SU-DHL-6 (cell line): ENCODE measurements at regions not wholly inside any gene's neighbourhood (a gene's known extent, or its start where the extent isn't known, plus 50 kb on each side); places are given as distances from the start of the nearest gene placed in this dataset.

ENCODE experiments used
- H2AFZ ChIP-seq: fragments of 200-600 bp; sonication (generic); 2 replicates; pipeline ENCODE4 v1.6.1; 2014; ENCODE audit warnings: low read depth, mild to moderate bottlenecking, moderate library complexity, mixed read lengths, antibody characterized with exemption, low read length; ENCODE audit not compliant: severe bottlenecking
- H3F3A ChIP-seq: fragments of 200-600 bp; shearing (Covaris generic); 2 replicates; pipeline ENCODE4 v1.6.0; 2016; ENCODE audit warnings: antibody characterized with exemption, mild to moderate bottlenecking; ENCODE audit not compliant: insufficient read depth
- H3K27ac ChIP-seq: fragments of 200-600 bp; sonication (generic); 2 replicates; pipeline ENCODE4 v1.5.1; 2016; ENCODE audit warnings: low read depth, mild to moderate bottlenecking, low read length, moderate library complexity, mixed read lengths
- H3K27me3 ChIP-seq: fragments of 200-600 bp; sonication (generic), shearing (Covaris generic); 2 replicates; pipeline ENCODE4 v1.6.0; 2014; ENCODE audit warnings: mild to moderate bottlenecking, low read length
- H3K36me3 ChIP-seq: fragments of 200-600 bp; sonication (generic); 2 replicates; pipeline ENCODE4 v1.6.1; 2014; ENCODE audit warnings: mild to moderate bottlenecking, low read length, mixed read lengths
- H3K4me2 ChIP-seq: fragments of 300-600, 200-600 bp; shearing (Covaris generic), sonication (generic); 2 replicates; pipeline ENCODE4 v1.6.0; 2014; ENCODE audit warnings: low read length, low read depth, mild to moderate bottlenecking; ENCODE audit not compliant: poor library complexity, severe bottlenecking
- H3K4me3 ChIP-seq: fragments of 200-600 bp; sonication (generic); 2 replicates; pipeline ENCODE4 v1.5.1; 2014; ENCODE audit warnings: antibody characterized with exemption, low read length, mild to moderate bottlenecking, mixed read lengths; ENCODE audit not compliant: insufficient read depth, poor library complexity, severe bottlenecking
- H3K79me2 ChIP-seq: fragments of 200-600 bp; sonication (generic); 2 replicates; pipeline ENCODE4 v1.6.1; 2014; ENCODE audit warnings: mild to moderate bottlenecking, low read length, moderate library complexity; ENCODE audit not compliant: insufficient read depth
- H3K9ac ChIP-seq: fragments of 200-600 bp; sonication (generic); 2 replicates; pipeline ENCODE4 v1.7.0; 2014; ENCODE audit warnings: mild to moderate bottlenecking, low read length
- H3K9me2 ChIP-seq: fragments of 200-600 bp; sonication (generic); replicated peaks from 2 replicates; pipeline ENCODE4 v1.6.1; 2014; ENCODE audit warnings: low read length; ENCODE audit not compliant: insufficient read depth
- H3K9me3 ChIP-seq: fragments of 200-600 bp; sonication (generic); 2 replicates; pipeline ENCODE4 v1.6.1; 2014; ENCODE audit warnings: low read length, mixed read lengths; ENCODE audit not compliant: insufficient read depth
- H4K20me1 ChIP-seq: fragments of 200-600 bp; sonication (generic); 2 replicates; pipeline ENCODE4 v1.6.1; 2014; ENCODE audit warnings: low read depth, mild to moderate bottlenecking, antibody characterized with exemption, low read length, moderate library complexity, mixed read lengths
- CTCF ChIP-seq: fragments of 200-600 bp; sonication (generic); IDR thresholded peaks from one replicate; pipeline ENCODE4 v1.5.1; 2017; ENCODE audit warnings: antibody characterized with exemption, mild to moderate bottlenecking, low read length, moderate library complexity; ENCODE audit not compliant: insufficient read depth, poor library complexity, severe bottlenecking
- EZH2phosphoT487 ChIP-seq: fragments of 200-600 bp; sonication (generic), shearing (Covaris generic); conservative IDR thresholded peaks from 2 replicates; pipeline ENCODE4 v1.6.1; 2018; ENCODE audit warnings: mild to moderate bottlenecking, antibody characterized with exemption, low read length, moderate library complexity, mixed read lengths

- Histone ChIP-seq H3K9ac (no peak overlapping the region), H3K4me2 (no peak overlapping the region), H3K4me3 (no peak overlapping the region), H2AFZ (no peak overlapping the region), H3K9me3 (no peaks in the 10 kb centered on the region), H3F3A (no peaks in the 10 kb centered on the region), H3K9me2 (no peaks in the 10 kb centered on the region), H3K27me3 (no peaks in the 10 kb centered on the region), H3K27ac (no peak overlapping the region), H4K20me1 (no peaks in the 10 kb centered on the region), H3K79me2 (no peaks in the 10 kb centered on the region), H3K36me3 (no peaks in the 10 kb centered on the region)
- TF ChIP-seq EZH2phosphoT487 (no peak), CTCF (no peak)
These were observed 229.3 kb downstream of the IRF8 start for GRCh38 chr16:86128246-86128645.

GRCh38 chr16:86129541-86129940 is 230.6 kb downstream of the IRF8 start:
- no peak for TF ChIP-seq EZH2phosphoT487
- TF ChIP-seq CTCF, result no peak
- no peak overlapping the region for H3K4me3 ChIP-seq
- no peaks in the 10 kb centered on the region for H3K36me3 ChIP-seq
- no peaks in the 10 kb centered on the region for H3K9me3 ChIP-seq
- no peaks in the 10 kb centered on the region for H3F3A ChIP-seq
- no peaks in the 10 kb centered on the region for H4K20me1 ChIP-seq
- no peaks in the 10 kb centered on the region for H3K27me3 ChIP-seq
- H3K4me2 ChIP-seq, result no peak overlapping the region
- H3K27ac ChIP-seq, result no peak overlapping the region
- no peaks in the 10 kb centered on the region for H3K79me2 ChIP-seq
- no peak overlapping the region for H3K9ac ChIP-seq
- H3K9me2 ChIP-seq, result no peaks in the 10 kb centered on the region
- H2AFZ ChIP-seq, result no peak overlapping the region

GRCh38 chr16:86133377-86133776 is 234.4 kb downstream of the IRF8 start:
- H3K27me3 ChIP-seq, result no peaks in the 10 kb centered on the region
- no peak overlapping the region for H3K4me2 ChIP-seq
- no peak overlapping the region for H3K4me3 ChIP-seq
- no peak overlapping the region for H3K9ac ChIP-seq
- H2AFZ ChIP-seq, result no peak overlapping the region
- no peak overlapping the region for H3K27ac ChIP-seq
- H3K36me3 ChIP-seq, result no peaks in the 10 kb centered on the region
- H3K9me3 ChIP-seq, result no peaks in the 10 kb centered on the region
- no peaks in the 10 kb centered on the region for H3F3A ChIP-seq
- no peaks in the 10 kb centered on the region for H3K9me2 ChIP-seq
- no peak for TF ChIP-seq CTCF
- no peak for TF ChIP-seq EZH2phosphoT487
- no peaks in the 10 kb centered on the region for H4K20me1 ChIP-seq
- no peaks in the 10 kb centered on the region for H3K79me2 ChIP-seq
